ENCODE measurements at regions not wholly inside any gene's neighbourhood (a gene's known extent, or its start where the extent isn't known, plus 50 kb on each side); places are given as distances from the start of the nearest gene placed in this dataset.

DNA sequence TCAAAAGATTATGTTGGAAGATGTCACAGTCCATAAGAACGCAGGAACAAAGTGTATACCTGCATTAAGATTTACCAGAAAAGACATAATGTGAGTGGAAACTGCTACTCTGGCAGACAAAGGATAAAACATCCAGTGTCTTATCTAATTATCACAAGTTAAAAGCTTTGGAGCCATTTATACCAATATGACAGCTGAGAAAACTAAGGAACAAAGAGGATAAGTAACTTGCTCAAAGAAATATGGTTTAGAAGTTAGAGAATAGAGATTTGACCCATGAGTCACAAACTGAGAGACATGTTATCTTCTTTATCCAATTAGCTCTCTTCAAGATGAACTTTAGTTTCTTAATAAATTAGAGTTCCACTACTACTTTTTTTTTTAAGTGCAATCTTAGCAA, 1473.7 kb downstream of the OTOL1 start:
- TF ChIP-seq, protein P1, sequence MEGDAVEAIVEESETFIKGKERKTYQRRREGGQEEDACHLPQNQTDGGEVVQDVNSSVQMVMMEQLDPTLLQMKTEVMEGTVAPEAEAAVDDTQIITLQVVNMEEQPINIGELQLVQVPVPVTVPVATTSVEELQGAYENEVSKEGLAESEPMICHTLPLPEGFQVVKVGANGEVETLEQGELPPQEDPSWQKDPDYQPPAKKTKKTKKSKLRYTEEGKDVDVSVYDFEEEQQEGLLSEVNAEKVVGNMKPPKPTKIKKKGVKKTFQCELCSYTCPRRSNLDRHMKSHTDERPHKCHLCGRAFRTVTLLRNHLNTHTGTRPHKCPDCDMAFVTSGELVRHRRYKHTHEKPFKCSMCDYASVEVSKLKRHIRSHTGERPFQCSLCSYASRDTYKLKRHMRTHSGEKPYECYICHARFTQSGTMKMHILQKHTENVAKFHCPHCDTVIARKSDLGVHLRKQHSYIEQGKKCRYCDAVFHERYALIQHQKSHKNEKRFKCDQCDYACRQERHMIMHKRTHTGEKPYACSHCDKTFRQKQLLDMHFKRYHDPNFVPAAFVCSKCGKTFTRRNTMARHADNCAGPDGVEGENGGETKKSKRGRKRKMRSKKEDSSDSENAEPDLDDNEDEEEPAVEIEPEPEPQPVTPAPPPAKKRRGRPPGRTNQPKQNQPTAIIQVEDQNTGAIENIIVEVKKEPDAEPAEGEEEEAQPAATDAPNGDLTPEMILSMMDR (CRISPR knock-in tag; IDR thresholded peaks at IDR 0.05), result no peak
- no peak for TF ChIP-seq ZNF674 (CRISPR knock-in tag; IDR thresholded peaks at IDR 0.05; ENCODE audit: low read depth)
- TF ChIP-seq, protein P2, sequence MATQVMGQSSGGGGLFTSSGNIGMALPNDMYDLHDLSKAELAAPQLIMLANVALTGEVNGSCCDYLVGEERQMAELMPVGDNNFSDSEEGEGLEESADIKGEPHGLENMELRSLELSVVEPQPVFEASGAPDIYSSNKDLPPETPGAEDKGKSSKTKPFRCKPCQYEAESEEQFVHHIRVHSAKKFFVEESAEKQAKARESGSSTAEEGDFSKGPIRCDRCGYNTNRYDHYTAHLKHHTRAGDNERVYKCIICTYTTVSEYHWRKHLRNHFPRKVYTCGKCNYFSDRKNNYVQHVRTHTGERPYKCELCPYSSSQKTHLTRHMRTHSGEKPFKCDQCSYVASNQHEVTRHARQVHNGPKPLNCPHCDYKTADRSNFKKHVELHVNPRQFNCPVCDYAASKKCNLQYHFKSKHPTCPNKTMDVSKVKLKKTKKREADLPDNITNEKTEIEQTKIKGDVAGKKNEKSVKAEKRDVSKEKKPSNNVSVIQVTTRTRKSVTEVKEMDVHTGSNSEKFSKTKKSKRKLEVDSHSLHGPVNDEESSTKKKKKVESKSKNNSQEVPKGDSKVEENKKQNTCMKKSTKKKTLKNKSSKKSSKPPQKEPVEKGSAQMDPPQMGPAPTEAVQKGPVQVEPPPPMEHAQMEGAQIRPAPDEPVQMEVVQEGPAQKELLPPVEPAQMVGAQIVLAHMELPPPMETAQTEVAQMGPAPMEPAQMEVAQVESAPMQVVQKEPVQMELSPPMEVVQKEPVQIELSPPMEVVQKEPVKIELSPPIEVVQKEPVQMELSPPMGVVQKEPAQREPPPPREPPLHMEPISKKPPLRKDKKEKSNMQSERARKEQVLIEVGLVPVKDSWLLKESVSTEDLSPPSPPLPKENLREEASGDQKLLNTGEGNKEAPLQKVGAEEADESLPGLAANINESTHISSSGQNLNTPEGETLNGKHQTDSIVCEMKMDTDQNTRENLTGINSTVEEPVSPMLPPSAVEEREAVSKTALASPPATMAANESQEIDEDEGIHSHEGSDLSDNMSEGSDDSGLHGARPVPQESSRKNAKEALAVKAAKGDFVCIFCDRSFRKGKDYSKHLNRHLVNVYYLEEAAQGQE (IDR thresholded peaks at IDR 0.05; ENCODE audit: borderline replicate concordance in 1 of 2, low read depth in 1 of 2, low read length in 2 of 2), result no peak
- TF ChIP-seq EP300 (IDR thresholded peaks at IDR 0.05; ENCODE audit: low read depth in 2 of 2, low read length in 2 of 2), result no peak
- TF ChIP-seq EP300 (CRISPR knock-in tag; IDR thresholded peaks at IDR 0.05; ENCODE audit: borderline replicate concordance), result no peak
- TF ChIP-seq TBL1XR1 (IDR thresholded peaks at IDR 0.05; ENCODE audit: borderline replicate concordance, low read length, partially characterized antibody), result no peak
- TF ChIP-seq MXI1 (IDR thresholded peaks at IDR 0.05; ENCODE audit: borderline replicate concordance, low read depth, low read length), result no peak
- TF ChIP-seq MAFK (conservative IDR thresholded peaks at IDR 0.05 in 1 of 2, IDR thresholded peaks at IDR 0.05 in 1 of 2; ENCODE audit: low read length in 2 of 2), result no peak
- TF ChIP-seq ZKSCAN1 (IDR thresholded peaks at IDR 0.05; ENCODE audit: low read length), result no peak
- no peak for TF ChIP-seq ELF4 (CRISPR knock-in tag; IDR thresholded peaks at IDR 0.05; ENCODE audit: borderline replicate concordance)
- TF ChIP-seq POLR2AphosphoS5 (IDR thresholded peaks at IDR 0.05; ENCODE audit: low read depth, low read length), result no peak

All from HepG2 (cell line).